ENCODE measurements at regions not wholly inside any gene's neighbourhood (a gene's known extent, or its start where the extent isn't known, plus 50 kb on each side); places are given as distances from the start of the nearest gene placed in this dataset.

GRCh38 chr16:14373896-14374295, 256.2 kb downstream of the PARN start:
- no peak overlapping the region for H3K4me3 ChIP-seq (ENCODE audit: insufficient read length, low read depth)
- H3K9ac ChIP-seq (ENCODE audit: insufficient read length, low read depth), result no peak overlapping the region
- TF ChIP-seq YY1 (IDR thresholded peaks at IDR 0.05; ENCODE audit: insufficient read depth, insufficient read length), result no peak
- TF ChIP-seq SUZ12 (IDR thresholded peaks at IDR 0.05; ENCODE audit: extremely low read depth, insufficient read depth, insufficient read length), result no peak
- no peak for TF ChIP-seq ZNF274 (IDR thresholded peaks at IDR 0.05; ENCODE audit: low read depth, low read length)
- peaks cover 8% of the 10 kb centered on the region; the same call in 1 of the 2 replicates for H3K9me3 ChIP-seq (ENCODE audit: insufficient read depth, low read length)
- H3K27me3 ChIP-seq (ENCODE audit: insufficient read depth, insufficient read length), result no peaks in the 10 kb centered on the region
- H3K36me3 ChIP-seq (ENCODE audit: insufficient read depth, insufficient read length, low read length), result no peaks in the 10 kb centered on the region
- peaks cover 10% of the 10 kb centered on the region for H3K4me1 ChIP-seq (ENCODE audit: insufficient read depth, insufficient read length)
- DNase-seq (ENCODE audit: low read depth, low spot score), result no peak

GRCh38 chr16:14373406-14373805, 256.7 kb downstream of the PARN start:
- Histone ChIP-seq H3K4me1 (ENCODE audit: insufficient read depth, insufficient read length) (peaks cover 10% of the 10 kb centered on the region), H3K36me3 (ENCODE audit: insufficient read depth, insufficient read length, low read length) (no peaks in the 10 kb centered on the region), H3K4me3 (ENCODE audit: insufficient read length, low read depth) (no peak overlapping the region), H3K27me3 (ENCODE audit: insufficient read depth, insufficient read length) (no peaks in the 10 kb centered on the region), H3K9me3 (ENCODE audit: insufficient read depth, low read length) (peaks cover 3% of the 10 kb centered on the region; the same call in 1 of the 2 replicates), H3K9ac (ENCODE audit: insufficient read length, low read depth) (no peak overlapping the region)
- DNase-seq (ENCODE audit: low read depth, low spot score), result no peak
- no peak for TF ChIP-seq YY1 (IDR thresholded peaks at IDR 0.05; ENCODE audit: insufficient read depth, insufficient read length)
- TF ChIP-seq SUZ12 (IDR thresholded peaks at IDR 0.05; ENCODE audit: extremely low read depth, insufficient read depth, insufficient read length), result no peak
- no peak for TF ChIP-seq ZNF274 (IDR thresholded peaks at IDR 0.05; ENCODE audit: low read depth, low read length)

DNA sequence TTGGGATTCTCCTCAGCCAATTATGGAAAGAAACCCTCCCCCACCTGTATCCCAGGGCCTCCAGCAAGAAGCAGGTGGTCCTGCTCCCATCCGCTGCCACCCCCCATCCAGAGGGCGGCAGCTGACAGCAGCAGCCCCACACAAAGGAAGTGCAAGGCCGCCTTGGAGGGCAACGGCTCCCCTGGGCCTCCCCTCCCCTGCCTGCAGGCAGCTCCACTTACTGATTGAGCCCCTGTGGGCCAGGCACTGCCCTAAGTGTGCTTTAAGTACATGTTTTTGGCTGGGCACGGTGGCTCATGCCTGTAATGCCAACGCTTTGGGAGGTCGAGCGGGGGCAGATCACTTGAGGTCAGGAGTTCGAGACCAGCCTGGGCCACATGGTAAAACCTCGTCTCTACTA, 257.6 kb downstream of the PARN start:
- Histone ChIP-seq H3K4me3 (ENCODE audit: insufficient read length, low read depth) (no peak overlapping the region), H3K4me1 (ENCODE audit: insufficient read depth, insufficient read length) (peaks cover 10% of the 10 kb centered on the region), H3K9me3 (ENCODE audit: insufficient read depth, low read length) (no peaks in the 10 kb centered on the region), H3K27me3 (ENCODE audit: insufficient read depth, insufficient read length) (no peaks in the 10 kb centered on the region), H3K9ac (ENCODE audit: insufficient read length, low read depth) (no peak overlapping the region), H3K36me3 (ENCODE audit: insufficient read depth, insufficient read length, low read length) (no peaks in the 10 kb centered on the region)
- no peak for DNase-seq (ENCODE audit: low read depth, low spot score)
- no peak for TF ChIP-seq ZNF274 (IDR thresholded peaks at IDR 0.05; ENCODE audit: low read depth, low read length)
- TF ChIP-seq SUZ12 (IDR thresholded peaks at IDR 0.05; ENCODE audit: extremely low read depth, insufficient read depth, insufficient read length), result no peak
- TF ChIP-seq YY1 (IDR thresholded peaks at IDR 0.05; ENCODE audit: insufficient read depth, insufficient read length), result no peak

DNA sequence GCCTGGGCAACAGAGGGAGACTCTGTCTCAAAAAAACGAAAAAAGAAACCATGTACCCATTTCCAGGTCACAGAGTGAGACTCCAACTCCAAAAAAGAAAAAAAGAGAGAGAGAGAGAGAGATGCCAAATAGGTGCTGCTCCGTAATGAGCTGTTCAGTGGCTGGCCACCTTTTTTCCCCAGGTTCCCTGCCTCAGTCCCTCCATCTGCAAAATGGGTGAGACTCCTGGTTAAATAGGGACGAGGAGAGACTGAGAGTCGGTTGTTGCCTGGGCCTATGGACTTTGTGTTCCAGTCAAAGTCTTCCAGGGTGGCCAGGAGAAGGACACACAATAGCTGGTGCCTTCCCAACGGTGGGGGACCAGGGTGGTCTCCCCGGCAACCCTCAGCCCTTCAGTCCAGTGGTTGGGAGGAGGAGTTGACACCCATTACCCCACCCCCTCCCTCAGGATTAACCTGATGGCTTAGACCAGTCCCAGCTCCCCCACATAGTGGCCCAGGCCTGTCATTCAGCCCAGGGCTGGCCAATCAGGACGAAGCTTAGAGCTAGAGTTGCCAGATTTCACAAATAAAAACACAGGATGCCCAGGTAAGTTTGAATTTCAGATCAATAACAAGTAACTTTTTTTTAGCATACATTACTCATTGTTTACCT, 258.2 kb downstream of the PARN start:
- Histone ChIP-seq H3K4me3 (ENCODE audit: insufficient read length, low read depth) (no peak overlapping the region), H3K9ac (ENCODE audit: insufficient read length, low read depth) (no peak overlapping the region), H3K27me3 (ENCODE audit: insufficient read depth, insufficient read length) (no peaks in the 10 kb centered on the region), H3K4me1 (ENCODE audit: insufficient read depth, insufficient read length) (peaks cover 11% of the 10 kb centered on the region), H3K36me3 (ENCODE audit: insufficient read depth, insufficient read length, low read length) (no peaks in the 10 kb centered on the region), H3K9me3 (ENCODE audit: insufficient read depth, low read length) (no peaks in the 10 kb centered on the region)
- peak; percentile 11 for DNase-seq (ENCODE audit: low read depth, low spot score)
- TF ChIP-seq YY1 (IDR thresholded peaks at IDR 0.05; ENCODE audit: insufficient read depth, insufficient read length), result no peak
- no peak for TF ChIP-seq ZNF274 (IDR thresholded peaks at IDR 0.05; ENCODE audit: low read depth, low read length)
- TF ChIP-seq SUZ12 (IDR thresholded peaks at IDR 0.05; ENCODE audit: extremely low read depth, insufficient read depth, insufficient read length), result no peak

DNA sequence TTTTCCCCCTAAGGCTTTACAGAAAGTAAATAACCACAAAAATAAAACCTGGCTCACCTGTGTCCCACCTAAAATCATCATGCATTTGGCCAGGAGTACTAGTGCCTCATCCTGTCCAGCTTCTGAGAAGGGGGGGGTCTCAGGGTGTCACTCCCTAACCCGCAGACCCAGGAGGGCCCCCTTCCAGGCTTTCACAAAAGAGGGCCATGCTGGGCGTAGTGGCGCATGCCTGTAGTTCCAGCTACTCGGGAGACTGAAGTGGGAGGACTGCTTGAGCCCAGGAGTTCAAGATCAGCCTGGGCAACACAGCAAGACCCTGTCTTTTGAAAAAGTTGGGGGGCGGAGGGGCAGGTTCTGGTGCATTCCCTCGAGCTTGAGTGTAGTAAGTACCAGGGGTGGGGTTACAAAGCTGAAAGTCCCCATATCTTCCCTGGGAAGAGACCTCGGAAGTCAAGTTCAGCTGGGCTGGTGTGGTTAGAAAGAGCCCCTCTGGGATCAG, 259.3 kb downstream of the PARN start:
- TF ChIP-seq YY1 (IDR thresholded peaks at IDR 0.05; ENCODE audit: insufficient read depth, insufficient read length), result no peak
- TF ChIP-seq SUZ12 (IDR thresholded peaks at IDR 0.05; ENCODE audit: extremely low read depth, insufficient read depth, insufficient read length), result no peak
- no peak for TF ChIP-seq ZNF274 (IDR thresholded peaks at IDR 0.05; ENCODE audit: low read depth, low read length)
- Histone ChIP-seq H3K9me3 (ENCODE audit: insufficient read depth, low read length) (no peaks in the 10 kb centered on the region), H3K4me1 (ENCODE audit: insufficient read depth, insufficient read length) (peaks cover 11% of the 10 kb centered on the region), H3K36me3 (ENCODE audit: insufficient read depth, insufficient read length, low read length) (no peaks in the 10 kb centered on the region), H3K27me3 (ENCODE audit: insufficient read depth, insufficient read length) (no peaks in the 10 kb centered on the region), H3K9ac (ENCODE audit: insufficient read length, low read depth) (no peak overlapping the region), H3K4me3 (ENCODE audit: insufficient read length, low read depth) (no peak overlapping the region)
- no peak for DNase-seq (ENCODE audit: low read depth, low spot score)

GRCh38 chr16:14369734-14370598, 260.1 kb downstream of the PARN start:
- Histone ChIP-seq H3K4me3 (ENCODE audit: insufficient read length, low read depth) (no peak overlapping the region), H3K36me3 (ENCODE audit: insufficient read depth, insufficient read length, low read length) (no peaks in the 10 kb centered on the region), H3K9me3 (ENCODE audit: insufficient read depth, low read length) (no peaks in the 10 kb centered on the region), H3K4me1 (ENCODE audit: insufficient read depth, insufficient read length) (peaks cover 11% of the 10 kb centered on the region), H3K27me3 (ENCODE audit: insufficient read depth, insufficient read length) (no peaks in the 10 kb centered on the region), H3K9ac (ENCODE audit: insufficient read length, low read depth) (no peak overlapping the region)
- DNase-seq (ENCODE audit: low read depth, low spot score), result no peak
- TF ChIP-seq SUZ12 (IDR thresholded peaks at IDR 0.05; ENCODE audit: extremely low read depth, insufficient read depth, insufficient read length), result no peak

DNA sequence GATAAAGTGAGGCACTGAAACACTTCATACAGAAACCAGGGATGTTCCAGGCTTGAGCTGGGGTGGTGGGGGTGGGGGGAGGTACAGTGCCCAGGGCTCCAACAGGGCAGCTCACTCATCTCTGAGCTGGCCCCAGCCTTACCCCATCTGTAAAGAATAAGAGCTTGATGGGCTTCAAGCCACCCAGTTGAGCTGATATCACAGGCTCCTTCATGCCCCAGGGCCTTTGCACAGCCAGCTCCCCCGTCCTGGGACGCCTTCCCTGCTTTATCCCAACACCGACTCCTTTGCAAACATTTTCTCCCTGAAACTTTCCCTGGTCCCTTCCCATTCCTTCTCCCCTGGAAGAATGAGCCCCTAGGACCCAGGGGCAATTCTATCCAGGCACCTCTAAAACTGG, 261.7 kb downstream of the PARN start:
- Histone ChIP-seq H3K4me1 (ENCODE audit: insufficient read depth, insufficient read length) (peaks cover 17% of the 10 kb centered on the region), H3K36me3 (ENCODE audit: insufficient read depth, insufficient read length, low read length) (no peaks in the 10 kb centered on the region), H3K9me3 (ENCODE audit: insufficient read depth, low read length) (no peaks in the 10 kb centered on the region), H3K27me3 (ENCODE audit: insufficient read depth, insufficient read length) (no peaks in the 10 kb centered on the region), H3K9ac (ENCODE audit: insufficient read length, low read depth) (no peak overlapping the region), H3K4me3 (ENCODE audit: insufficient read length, low read depth) (no peak overlapping the region)
- TF ChIP-seq YY1 (IDR thresholded peaks at IDR 0.05; ENCODE audit: insufficient read depth, insufficient read length) (no peak), ZNF274 (IDR thresholded peaks at IDR 0.05; ENCODE audit: low read depth, low read length) (no peak), SUZ12 (IDR thresholded peaks at IDR 0.05; ENCODE audit: extremely low read depth, insufficient read depth, insufficient read length) (no peak)
- no peak for DNase-seq (ENCODE audit: low read depth, low spot score)

Data from NT2/D1 (cell line).